Loucy (cell line): ENCODE measurements at regions not wholly inside any gene's neighbourhood (a gene's known extent, or its start where the extent isn't known, plus 50 kb on each side); places are given as distances from the start of the nearest gene placed in this dataset.

Experiments used
- H2AFZ ChIP-seq: fragments of 200-600 bp; sonication (generic); 2 replicates; pipeline ENCODE4 v1.6.0; 2016; ENCODE audit warnings: antibody characterized with exemption, mild to moderate bottlenecking, low read length, moderate library complexity
- H3F3A ChIP-seq: fragments of 200-600 bp; 2 replicates; pipeline ENCODE4 v1.6.0; 2016; ENCODE audit warnings: antibody characterized with exemption, low read depth, mild to moderate bottlenecking
- H3K27me3 ChIP-seq: fragments of 200-600 bp; sonication (generic); 2 replicates; pipeline ENCODE4 v1.6.1; 2014; ENCODE audit warnings: low read length, mild to moderate bottlenecking; ENCODE audit not compliant: insufficient read depth, poor library complexity, severe bottlenecking
- H3K36me3 ChIP-seq: fragments of 200-600 bp; sonication (generic); 2 replicates; pipeline ENCODE4 v1.6.1; 2016; ENCODE audit warnings: low read length; ENCODE audit not compliant: insufficient read depth
- H3K4me1 ChIP-seq: fragments of 200-600 bp; sonication (generic); 2 replicates; pipeline ENCODE4 v1.5.1; 2014; ENCODE audit warnings: low read length, mild to moderate bottlenecking; ENCODE audit not compliant: insufficient read depth, poor library complexity, severe bottlenecking
- H3K4me2 ChIP-seq: fragments of 200-600 bp; sonication (generic); 2 replicates; pipeline ENCODE4 v1.6.0; 2014; ENCODE audit warnings: antibody characterized with exemption, low read length, low read depth, mild to moderate bottlenecking; ENCODE audit not compliant: poor library complexity, severe bottlenecking
- H3K4me3 ChIP-seq: fragments of 200-600 bp; sonication (generic); 2 replicates; pipeline ENCODE4 v1.5.1; 2014; ENCODE audit warnings: low read length, mild to moderate bottlenecking, mixed read lengths; ENCODE audit not compliant: poor library complexity, severe bottlenecking
- H3K79me2 ChIP-seq: fragments of 200-600 bp; sonication (generic); 2 replicates; pipeline ENCODE4 v1.6.1; 2014; ENCODE audit warnings: low read length; ENCODE audit not compliant: insufficient read depth
- H3K9ac ChIP-seq: fragments of 200-600 bp; sonication (generic); 2 replicates; pipeline ENCODE4 v1.6.0; 2014; ENCODE audit warnings: mild to moderate bottlenecking, low read depth, low read length, moderate library complexity; ENCODE audit not compliant: poor library complexity, severe bottlenecking
- H3K9me2 ChIP-seq: fragments of 200-600 bp; sonication (generic); replicated peaks from 2 replicates; pipeline ENCODE4 v1.6.1; 2016; ENCODE audit warnings: low read depth, low read length, mixed read lengths
- H3K9me3 ChIP-seq: fragments of 200-600 bp; sonication (generic); 2 replicates; pipeline ENCODE4 v1.6.1; 2014; ENCODE audit warnings: mild to moderate bottlenecking, antibody characterized with exemption, low read length, low read depth; ENCODE audit not compliant: insufficient read depth
- H4K20me1 ChIP-seq: fragments of 200-600 bp; sonication (generic); 2 replicates; pipeline ENCODE4 v1.6.0; 2014; ENCODE audit warnings: antibody characterized with exemption, low read length, mild to moderate bottlenecking; ENCODE audit not compliant: insufficient read depth, poor library complexity, severe bottlenecking
- CTCF ChIP-seq: fragments of 200-600 bp; sonication (generic); conservative IDR thresholded peaks from 2 replicates; pipeline ENCODE4 v1.5.1; 2014; ENCODE audit warnings: mild to moderate bottlenecking, antibody characterized with exemption, low read length
- EZH2phosphoT487 ChIP-seq: fragments of 200-600 bp; IDR thresholded peaks from 2 replicates; pipeline ENCODE4 v1.6.1; 2018; ENCODE audit warnings: antibody characterized with exemption, mild to moderate bottlenecking, moderate library complexity, borderline replicate concordance

GRCh38 chr3:98670020-98670419 is 76.6 kb upstream of the CPOX start:
- Histone ChIP-seq H3K4me3 (no peak overlapping the region), H3K4me2 (no peak overlapping the region), H3F3A (no peaks in the 10 kb centered on the region), H3K9me3 (no peaks in the 10 kb centered on the region), H3K79me2 (no peaks in the 10 kb centered on the region), H3K9me2 (no peaks in the 10 kb centered on the region), H3K27me3 (no peaks in the 10 kb centered on the region), H3K9ac (no peak overlapping the region), H3K4me1 (no peaks in the 10 kb centered on the region), H3K36me3 (no peaks in the 10 kb centered on the region), H2AFZ (no peak overlapping the region), H4K20me1 (no peaks in the 10 kb centered on the region)
- no peak for TF ChIP-seq CTCF
- no peak for TF ChIP-seq EZH2phosphoT487

GRCh38 chr3:98679986-98680385 is 83.2 kb upstream of the ST3GAL6 start:
- no peaks in the 10 kb centered on the region for H3K27me3 ChIP-seq
- H3K4me3 ChIP-seq, result no peak overlapping the region
- no peaks in the 10 kb centered on the region for H3K9me3 ChIP-seq
- H3K36me3 ChIP-seq, result no peaks in the 10 kb centered on the region
- H3K79me2 ChIP-seq, result no peaks in the 10 kb centered on the region
- H3K4me1 ChIP-seq, result no peaks in the 10 kb centered on the region
- H3K4me2 ChIP-seq, result no peak overlapping the region
- TF ChIP-seq CTCF (no peak), EZH2phosphoT487 (no peak)
- H3K9ac ChIP-seq, result no peak overlapping the region
- H4K20me1 ChIP-seq, result no peaks in the 10 kb centered on the region
- H3K9me2 ChIP-seq, result no peaks in the 10 kb centered on the region
- no peaks in the 10 kb centered on the region for H3F3A ChIP-seq
- H2AFZ ChIP-seq, result no peak overlapping the region

GRCh38 chr3:98680723-98681122 is 82.4 kb upstream of the ST3GAL6 start:
- no peaks in the 10 kb centered on the region for H3K9me3 ChIP-seq
- H3K4me1 ChIP-seq, result no peaks in the 10 kb centered on the region
- H4K20me1 ChIP-seq, result no peaks in the 10 kb centered on the region
- H3K79me2 ChIP-seq, result no peaks in the 10 kb centered on the region
- no peak overlapping the region for H3K4me3 ChIP-seq
- no peaks in the 10 kb centered on the region for H3F3A ChIP-seq
- no peak for TF ChIP-seq CTCF
- no peak for TF ChIP-seq EZH2phosphoT487
- no peak overlapping the region for H3K4me2 ChIP-seq
- no peak overlapping the region for H2AFZ ChIP-seq
- H3K27me3 ChIP-seq, result no peaks in the 10 kb centered on the region
- no peaks in the 10 kb centered on the region for H3K36me3 ChIP-seq
- no peak overlapping the region for H3K9ac ChIP-seq
- H3K9me2 ChIP-seq, result no peaks in the 10 kb centered on the region
